ENCODE measurements at regions not wholly inside any gene's neighbourhood (a gene's known extent, or its start where the extent isn't known, plus 50 kb on each side); places are given as distances from the start of the nearest gene placed in this dataset.

GRCh38 chr5:105929858-105930257 is 1740.9 kb downstream of the EFNA5 start:
- Histone ChIP-seq H3K36me3 (ENCODE audit: control insufficient read depth, insufficient read depth, low read length) (no peaks in the 10 kb centered on the region), H3K4me3 (ENCODE audit: low read length) (no peak overlapping the region), H3K27ac (ENCODE audit: low read depth, low read length) (no peak overlapping the region), H3K9me3 (ENCODE audit: control insufficient read depth, low read length) (no peaks in the 10 kb centered on the region), H3K9ac (ENCODE audit: extremely low read depth, low read length, poor library complexity, severe bottlenecking) (no peak overlapping the region), H3K27me3 (ENCODE audit: control insufficient read depth, insufficient read depth, low read length, poor library complexity, severe bottlenecking) (no peaks in the 10 kb centered on the region), H3K4me1 (ENCODE audit: control insufficient read depth, insufficient read depth, low read length) (no peaks in the 10 kb centered on the region)
- 100% methylated on average over 1 of the region's 1 CpG; no CpG with 5 or more reads in 1 of the 2 experiments for WGBS, 2 experiments (ENCODE audit: insufficient coverage in 1 of 2, insufficient read length in 1 of 2)
- H3K9me3 Mint-ChIP-seq, result no peaks in the 10 kb centered on the region
- DNase-seq, result no peak
- TF ChIP-seq, protein P1, sequence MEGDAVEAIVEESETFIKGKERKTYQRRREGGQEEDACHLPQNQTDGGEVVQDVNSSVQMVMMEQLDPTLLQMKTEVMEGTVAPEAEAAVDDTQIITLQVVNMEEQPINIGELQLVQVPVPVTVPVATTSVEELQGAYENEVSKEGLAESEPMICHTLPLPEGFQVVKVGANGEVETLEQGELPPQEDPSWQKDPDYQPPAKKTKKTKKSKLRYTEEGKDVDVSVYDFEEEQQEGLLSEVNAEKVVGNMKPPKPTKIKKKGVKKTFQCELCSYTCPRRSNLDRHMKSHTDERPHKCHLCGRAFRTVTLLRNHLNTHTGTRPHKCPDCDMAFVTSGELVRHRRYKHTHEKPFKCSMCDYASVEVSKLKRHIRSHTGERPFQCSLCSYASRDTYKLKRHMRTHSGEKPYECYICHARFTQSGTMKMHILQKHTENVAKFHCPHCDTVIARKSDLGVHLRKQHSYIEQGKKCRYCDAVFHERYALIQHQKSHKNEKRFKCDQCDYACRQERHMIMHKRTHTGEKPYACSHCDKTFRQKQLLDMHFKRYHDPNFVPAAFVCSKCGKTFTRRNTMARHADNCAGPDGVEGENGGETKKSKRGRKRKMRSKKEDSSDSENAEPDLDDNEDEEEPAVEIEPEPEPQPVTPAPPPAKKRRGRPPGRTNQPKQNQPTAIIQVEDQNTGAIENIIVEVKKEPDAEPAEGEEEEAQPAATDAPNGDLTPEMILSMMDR (conservative IDR thresholded peaks at IDR 0.05), result no peak
- no peaks in the 10 kb centered on the region for H3K36me3 Mint-ChIP-seq (ENCODE audit: low read depth)
- no peak overlapping the region for H3K27ac Mint-ChIP-seq
- H3K4me3 Mint-ChIP-seq, result no peak overlapping the region
- H3K27me3 Mint-ChIP-seq (ENCODE audit: insufficient read depth), result no peaks in the 10 kb centered on the region
- H3K4me1 Mint-ChIP-seq, result no peaks in the 10 kb centered on the region

DNA sequence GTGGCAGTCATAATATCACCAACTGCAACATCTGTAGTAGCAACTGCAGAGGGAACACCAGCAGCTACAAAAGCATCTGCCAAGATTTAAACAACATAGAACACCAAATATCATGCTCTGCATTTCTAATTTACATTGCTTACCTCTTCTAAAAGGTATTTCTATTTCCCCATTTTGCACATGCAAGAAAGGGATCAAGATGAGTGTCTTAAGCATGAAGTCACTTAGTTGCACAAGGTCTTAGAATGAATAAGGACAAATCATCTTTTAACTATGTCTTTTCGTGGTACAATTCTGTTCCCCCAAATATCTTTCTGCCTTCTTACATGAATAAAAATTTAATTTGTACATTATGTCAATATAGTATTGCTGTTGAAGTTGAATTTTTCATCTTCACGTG is 1746.4 kb downstream of the EFNA5 start:
- no peaks in the 10 kb centered on the region for H3K27me3 ChIP-seq (ENCODE audit: control insufficient read depth, insufficient read depth, low read length, poor library complexity, severe bottlenecking)
- H3K4me1 Mint-ChIP-seq, result no peaks in the 10 kb centered on the region
- H3K27ac ChIP-seq (ENCODE audit: low read depth, low read length), result no peak overlapping the region
- H3K36me3 ChIP-seq (ENCODE audit: control insufficient read depth, insufficient read depth, low read length), result no peaks in the 10 kb centered on the region
- 100% methylated on average over 1 to 2 of the region's 2 CpGs for WGBS, 2 experiments (ENCODE audit: insufficient coverage in 1 of 2, insufficient read length in 1 of 2)
- H3K9ac ChIP-seq (ENCODE audit: extremely low read depth, low read length, poor library complexity, severe bottlenecking), result no peak overlapping the region
- no peaks in the 10 kb centered on the region for H3K4me1 ChIP-seq (ENCODE audit: control insufficient read depth, insufficient read depth, low read length)
- no peak for DNase-seq
- H3K27ac Mint-ChIP-seq, result no peak overlapping the region
- H3K4me3 Mint-ChIP-seq, result no peak overlapping the region
- no peaks in the 10 kb centered on the region for H3K36me3 Mint-ChIP-seq (ENCODE audit: low read depth)
- no peak overlapping the region for H3K4me3 ChIP-seq (ENCODE audit: low read length)
- no peaks in the 10 kb centered on the region for H3K9me3 ChIP-seq (ENCODE audit: control insufficient read depth, low read length)
- TF ChIP-seq, protein P1 (conservative IDR thresholded peaks at IDR 0.05), result no peak
- no peaks in the 10 kb centered on the region for H3K27me3 Mint-ChIP-seq (ENCODE audit: insufficient read depth)
- H3K9me3 Mint-ChIP-seq, result no peaks in the 10 kb centered on the region

DNA sequence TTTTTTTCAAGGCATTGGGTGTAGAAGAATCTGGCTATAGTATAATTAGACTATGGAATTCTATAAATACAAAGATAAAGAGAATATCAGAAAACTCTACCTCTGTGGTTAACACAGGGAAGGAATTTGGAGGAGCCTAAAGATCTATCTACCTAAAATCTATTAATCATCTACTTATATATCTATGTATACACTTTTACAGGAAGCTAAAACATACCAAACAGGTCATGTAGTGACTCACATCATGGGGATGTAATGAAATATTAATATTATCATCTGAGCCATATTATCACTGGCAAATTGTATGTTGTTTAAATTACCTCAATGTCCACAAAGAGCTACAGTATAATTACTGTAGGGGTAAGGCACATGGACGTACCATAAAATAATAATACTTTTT is 1748.2 kb downstream of the EFNA5 start:
- Mint-ChIP-seq H3K27ac (no peak overlapping the region), H3K4me3 (no peak overlapping the region), H3K27me3 (ENCODE audit: insufficient read depth) (no peaks in the 10 kb centered on the region), H3K36me3 (ENCODE audit: low read depth) (no peaks in the 10 kb centered on the region), H3K4me1 (no peaks in the 10 kb centered on the region), H3K9me3 (no peaks in the 10 kb centered on the region)
- no peak overlapping the region for H3K9ac ChIP-seq (ENCODE audit: extremely low read depth, low read length, poor library complexity, severe bottlenecking)
- no peaks in the 10 kb centered on the region for H3K4me1 ChIP-seq (ENCODE audit: control insufficient read depth, insufficient read depth, low read length)
- TF ChIP-seq, protein P1 (conservative IDR thresholded peaks at IDR 0.05), result no peak
- DNase-seq, result no peak
- no peak overlapping the region for H3K4me3 ChIP-seq (ENCODE audit: low read length)
- no peaks in the 10 kb centered on the region for H3K9me3 ChIP-seq (ENCODE audit: control insufficient read depth, low read length)
- H3K27ac ChIP-seq (ENCODE audit: low read depth, low read length), result no peak overlapping the region
- no peaks in the 10 kb centered on the region for H3K36me3 ChIP-seq (ENCODE audit: control insufficient read depth, insufficient read depth, low read length)
- no CpG with 5 or more reads among the region's 1 CpG for WGBS, 2 experiments (ENCODE audit: insufficient coverage in 1 of 2, insufficient read length in 1 of 2)
- no peaks in the 10 kb centered on the region for H3K27me3 ChIP-seq (ENCODE audit: control insufficient read depth, insufficient read depth, low read length, poor library complexity, severe bottlenecking)

Data from endodermal cell (in vitro differentiated cells).